ENCODE measurements at regions not wholly inside any gene's neighbourhood (a gene's known extent, or its start where the extent isn't known, plus 50 kb on each side); places are given as distances from the start of the nearest gene placed in this dataset.
A peak's percentile ranks its signal among the peaks of the same experiment; 100 is the strongest.
"Not testable (repeated sequence)": the region's sequence is repeated elsewhere in the genome, so short reads cannot be mapped to it uniquely, and the experiment has no call there.

DNA sequence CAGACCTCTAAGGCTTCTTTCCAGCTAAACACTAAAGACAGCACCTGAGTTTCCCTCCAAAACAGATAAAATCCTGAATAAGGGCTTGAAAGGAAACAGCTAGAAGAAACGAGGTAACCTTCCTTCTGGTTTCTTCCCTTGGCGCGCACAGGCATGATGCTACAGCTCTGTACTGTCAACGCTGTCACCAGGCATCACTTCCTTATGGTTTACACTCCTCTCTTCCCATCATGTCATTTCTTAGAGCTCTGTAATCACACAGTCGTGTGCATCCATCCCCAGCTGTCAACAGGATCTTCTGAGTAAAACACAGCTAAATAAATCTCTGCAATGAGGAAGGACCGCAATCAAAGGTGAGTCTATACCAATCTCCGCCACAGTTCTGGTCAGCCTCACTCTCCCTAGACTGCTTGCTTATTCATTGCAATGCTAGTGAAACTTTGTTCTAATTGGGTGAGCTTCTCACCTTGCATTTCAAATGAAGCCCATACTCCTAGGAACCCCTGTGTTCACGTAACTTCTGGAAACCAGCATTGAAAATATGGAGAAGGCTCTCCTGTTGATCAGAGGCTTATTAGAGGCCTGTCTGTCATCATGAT is 162.6 kb upstream of the DTNBP1 start:
- DNase-seq = no peak

DNA sequence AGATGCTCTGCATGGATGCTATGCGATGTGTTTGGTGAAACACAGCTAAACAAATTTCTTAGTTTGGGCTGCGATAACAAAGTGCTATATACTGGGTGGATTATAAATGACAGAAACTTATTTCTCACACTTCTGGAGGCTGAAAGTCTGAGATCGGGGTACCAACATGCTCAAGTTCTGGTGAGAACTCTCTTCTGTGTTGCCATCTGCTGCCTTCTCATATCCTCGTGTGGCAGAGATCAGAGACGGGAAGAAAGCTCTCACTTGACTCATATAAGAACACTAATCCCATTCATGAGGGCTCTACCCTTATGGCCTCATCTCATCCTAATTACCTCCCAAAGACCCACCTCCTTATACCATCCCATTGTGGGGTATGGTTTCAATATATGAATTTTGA is 162.0 kb upstream of the DTNBP1 start:
- no peak for DNase-seq

DNA sequence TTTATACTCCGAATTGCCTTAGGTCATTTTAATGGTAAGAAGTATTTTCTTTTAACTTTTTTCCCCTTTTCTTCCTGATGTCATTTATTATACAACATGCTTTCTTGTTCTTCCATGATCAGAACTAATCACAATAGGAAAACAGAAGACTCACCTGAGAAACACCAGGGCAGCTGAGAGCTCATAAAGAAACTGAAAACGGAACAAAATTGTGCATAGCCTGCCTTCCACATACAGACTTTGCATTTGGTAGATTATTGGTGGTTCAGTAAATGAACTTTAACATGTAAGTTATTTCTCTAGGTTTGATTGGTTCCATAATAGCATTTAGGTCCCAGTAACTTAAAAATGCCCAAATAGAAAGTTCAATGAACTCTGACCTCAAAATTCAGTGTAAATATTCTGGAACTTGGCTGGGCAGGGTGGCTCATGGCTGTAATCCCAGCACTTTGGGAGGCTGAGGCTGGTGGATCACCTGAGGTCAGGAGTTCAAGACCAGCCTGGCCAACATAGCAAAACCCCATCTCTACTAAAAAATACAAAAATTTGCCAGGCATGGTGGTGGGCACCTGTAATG is 161.1 kb upstream of the DTNBP1 start:
- DNase-seq = no peak

DNA sequence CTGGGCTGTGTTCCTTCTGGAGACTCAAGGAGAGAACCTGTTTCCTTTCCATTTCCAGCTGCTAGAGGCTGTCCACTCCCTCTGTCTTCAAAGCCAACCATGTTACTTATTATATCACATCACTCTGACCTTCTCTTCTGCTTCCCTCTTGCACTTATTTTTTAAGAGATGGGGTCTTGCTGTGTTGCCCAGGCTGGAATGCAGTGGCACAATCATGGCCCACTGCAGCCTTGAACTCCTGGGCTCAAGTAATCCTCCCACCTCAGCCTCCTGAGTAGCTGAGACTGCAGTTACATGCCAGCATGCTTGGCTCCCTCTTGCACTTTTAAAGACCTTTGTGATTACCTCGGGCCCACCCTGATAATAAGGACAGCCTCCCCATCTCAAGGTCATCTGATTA is 160.0 kb upstream of the DTNBP1 start:
- DNase-seq = no peak

DNA sequence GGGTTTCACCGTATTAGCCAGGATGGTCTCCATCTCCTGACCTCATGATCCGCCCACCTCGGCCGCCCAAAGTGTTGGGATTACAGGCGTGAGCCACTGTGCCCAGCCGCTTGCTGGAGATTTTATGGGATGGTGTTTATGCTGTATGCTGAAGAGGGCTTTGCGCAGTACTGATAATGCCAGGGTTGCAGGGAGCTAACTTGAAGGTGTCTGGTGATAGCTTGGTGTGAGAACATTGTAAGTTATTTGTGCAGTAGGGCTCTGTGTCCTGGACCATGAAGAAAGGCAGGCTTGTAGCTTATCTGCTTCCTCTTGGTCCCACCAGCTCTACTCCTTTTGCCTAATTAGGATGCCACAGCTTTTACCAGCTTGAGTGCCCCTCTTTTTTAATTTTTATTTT is 157.0 kb upstream of the DTNBP1 start:
- DNase-seq = no peak

DNA sequence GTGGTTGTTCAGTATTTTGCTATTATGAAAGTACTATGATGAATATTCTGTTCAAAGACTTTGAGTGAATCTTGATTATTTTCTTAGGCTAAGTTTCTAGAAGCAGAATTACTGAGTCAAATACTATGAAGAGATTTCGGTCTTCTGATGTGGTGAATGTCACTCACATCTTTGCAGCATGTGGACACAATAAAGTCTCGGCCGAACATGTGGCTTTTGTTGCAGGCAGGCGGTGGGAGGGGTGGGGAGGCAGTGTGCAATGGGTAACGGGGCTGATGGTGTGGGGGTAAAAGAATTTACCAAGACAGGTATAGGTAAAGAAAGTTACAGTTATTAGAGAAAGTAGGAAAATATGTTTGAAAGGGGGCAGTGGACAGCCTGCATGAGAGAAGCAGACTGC is 156.4 kb upstream of the DTNBP1 start:
- DNase-seq = no peak

DNA sequence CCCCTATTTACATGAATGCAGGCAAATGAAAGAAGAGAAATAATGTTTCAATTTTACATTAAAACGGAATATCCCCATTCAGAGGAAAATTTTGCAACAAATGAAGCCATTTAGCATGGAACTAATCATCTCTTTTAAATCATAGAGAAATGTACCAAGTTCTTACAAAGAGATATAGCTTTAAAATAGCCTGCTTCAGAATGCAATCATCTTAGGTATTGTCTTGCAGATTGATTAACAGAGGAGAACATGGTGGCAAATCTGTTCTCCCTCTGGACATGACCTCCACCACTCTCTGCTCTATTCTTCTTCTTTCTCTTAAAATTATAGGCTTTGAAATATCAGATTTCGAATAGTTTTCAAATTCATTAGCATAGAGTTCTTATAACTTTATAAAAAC is 155.7 kb upstream of the DTNBP1 start:
- no peak for DNase-seq

DNA sequence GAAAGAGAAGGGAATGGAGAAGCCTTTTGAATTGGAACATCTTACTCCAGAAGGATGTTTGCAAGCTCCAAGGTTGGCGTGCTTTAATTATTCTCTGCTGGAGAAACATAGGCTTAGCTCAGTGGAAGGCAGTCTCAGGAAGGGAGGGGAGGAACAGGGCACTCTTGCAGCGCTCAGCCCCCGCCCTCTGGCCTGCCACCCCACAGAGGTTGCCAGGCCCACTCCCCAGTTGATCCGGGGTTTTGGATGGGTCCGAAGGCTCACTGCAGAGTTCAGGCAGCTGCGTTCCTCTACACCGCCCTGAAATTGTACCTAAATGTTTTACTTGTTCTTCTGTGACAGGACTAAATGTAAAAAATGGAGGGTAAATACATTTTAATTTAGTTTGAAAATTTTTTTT is 155.2 kb upstream of the DTNBP1 start:
- no peak for DNase-seq

DNA sequence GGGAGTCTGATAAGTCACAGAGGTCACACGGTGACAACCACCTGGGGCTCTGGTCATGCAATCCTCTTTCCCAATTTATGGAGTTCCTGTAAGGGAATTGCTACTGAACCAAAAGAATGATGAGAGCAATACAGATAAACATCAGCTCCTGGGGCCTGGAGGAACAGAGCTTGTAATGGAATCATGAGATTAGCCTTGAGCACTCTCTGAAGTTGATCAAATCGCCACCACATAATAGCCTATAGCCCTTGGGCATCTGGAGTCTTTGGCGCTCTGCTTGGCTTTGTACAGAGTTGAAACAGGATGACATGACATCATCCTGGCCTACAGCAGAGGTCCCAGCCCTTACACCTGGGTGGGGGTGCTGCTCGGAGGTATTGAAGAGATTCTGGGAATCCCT is 154.3 kb upstream of the DTNBP1 start:
- no peak for DNase-seq

DNA sequence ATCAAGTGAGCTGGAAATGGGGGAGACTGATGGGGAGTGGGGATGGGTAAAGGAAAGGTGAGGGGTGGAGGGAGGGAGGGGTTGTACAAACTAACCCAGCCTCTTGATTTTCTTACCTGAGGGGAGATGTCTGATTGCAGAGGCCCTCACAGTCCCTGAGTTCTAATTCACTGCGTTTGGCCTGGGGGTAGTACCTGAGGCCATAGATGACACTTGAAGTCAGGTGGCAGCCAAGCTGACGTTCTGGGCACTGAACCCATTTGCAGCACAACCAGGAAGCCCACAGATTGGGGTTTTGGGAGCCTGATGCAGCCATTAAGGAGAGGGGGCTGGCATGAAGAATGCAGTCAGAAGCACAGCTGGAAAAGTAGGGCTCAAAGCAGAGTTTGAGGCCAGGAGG is 153.8 kb upstream of the DTNBP1 start:
- no peak for DNase-seq

DNA sequence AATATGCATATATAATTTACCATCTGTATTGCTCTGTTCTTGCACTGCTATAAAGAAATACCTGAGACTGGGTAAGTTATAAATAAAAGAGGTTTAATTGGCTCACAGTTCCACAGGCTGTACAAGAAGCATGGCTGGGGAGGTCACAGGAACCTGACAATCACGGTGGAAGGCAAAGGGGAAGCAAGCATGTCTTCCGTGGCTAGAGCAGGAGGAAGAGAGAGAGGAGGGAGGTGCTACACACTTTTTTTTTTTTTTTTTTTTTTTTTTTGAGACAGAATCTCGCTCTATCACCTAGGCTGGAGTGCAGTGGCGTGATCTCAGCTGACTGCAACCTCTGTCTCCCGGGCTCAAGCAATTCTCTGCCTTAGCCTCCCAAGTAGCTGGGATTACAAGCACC is 150.9 kb upstream of the DTNBP1 start:
- DNase-seq = not testable (repeated sequence)

DNA sequence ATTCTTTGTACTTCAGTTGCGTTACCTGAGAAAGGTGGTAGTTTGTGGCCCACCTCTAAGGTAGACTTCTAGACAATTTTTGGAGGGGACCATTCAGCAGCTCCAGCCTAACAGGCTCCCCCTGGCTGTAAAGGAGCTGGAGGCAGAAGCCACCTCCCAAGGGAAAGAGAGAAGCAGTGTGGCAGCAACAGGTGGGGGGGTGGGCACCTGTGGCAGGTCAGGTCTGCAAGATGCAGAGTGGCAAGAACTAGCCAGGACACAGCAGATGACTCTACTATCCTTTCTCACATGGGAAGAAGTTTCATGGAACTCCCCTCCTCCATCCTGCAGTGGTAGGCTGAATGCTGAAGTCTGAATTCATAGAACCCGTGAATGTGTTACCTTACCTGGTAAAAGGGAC is 148.3 kb upstream of the DTNBP1 start:
- no peak for DNase-seq

DNA sequence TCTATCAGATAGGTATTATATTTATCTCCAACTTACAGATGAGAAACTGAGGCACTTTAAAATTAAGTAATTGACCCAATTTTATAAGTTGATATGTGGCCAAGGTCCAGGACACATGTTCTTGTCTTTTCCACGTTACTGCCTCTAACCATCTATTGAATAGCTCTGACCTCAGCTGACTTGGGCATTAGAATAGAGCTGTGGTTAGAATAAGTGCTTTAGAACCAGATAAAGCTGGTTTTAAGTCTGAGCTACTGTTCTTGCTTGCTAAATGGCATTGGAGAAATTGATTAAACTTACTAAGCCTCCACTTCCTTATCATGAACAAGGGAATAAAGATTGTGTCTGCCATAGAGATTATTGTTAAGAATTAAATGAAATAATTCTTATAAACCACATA is 147.8 kb upstream of the DTNBP1 start:
- DNase-seq = no peak

DNA sequence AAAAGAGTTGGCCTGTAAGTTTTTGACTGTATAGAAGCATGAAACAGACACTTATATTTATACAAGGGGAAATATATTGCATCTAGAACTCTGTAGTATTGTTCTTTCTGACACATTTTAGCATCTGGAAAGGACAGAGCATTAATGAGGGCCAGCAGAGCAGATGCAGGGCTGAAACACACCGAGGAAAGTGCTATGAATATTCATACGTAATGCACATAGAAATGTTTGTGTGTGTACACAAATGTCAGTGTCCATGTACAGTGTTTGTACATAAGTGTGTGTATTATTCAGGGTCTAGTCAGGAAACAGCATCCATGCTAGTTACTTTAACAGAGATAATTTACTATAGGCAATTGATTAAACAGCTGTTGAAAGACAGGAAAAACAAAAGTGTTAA is 146.5 kb upstream of the DTNBP1 start:
- no peak for DNase-seq

DNA sequence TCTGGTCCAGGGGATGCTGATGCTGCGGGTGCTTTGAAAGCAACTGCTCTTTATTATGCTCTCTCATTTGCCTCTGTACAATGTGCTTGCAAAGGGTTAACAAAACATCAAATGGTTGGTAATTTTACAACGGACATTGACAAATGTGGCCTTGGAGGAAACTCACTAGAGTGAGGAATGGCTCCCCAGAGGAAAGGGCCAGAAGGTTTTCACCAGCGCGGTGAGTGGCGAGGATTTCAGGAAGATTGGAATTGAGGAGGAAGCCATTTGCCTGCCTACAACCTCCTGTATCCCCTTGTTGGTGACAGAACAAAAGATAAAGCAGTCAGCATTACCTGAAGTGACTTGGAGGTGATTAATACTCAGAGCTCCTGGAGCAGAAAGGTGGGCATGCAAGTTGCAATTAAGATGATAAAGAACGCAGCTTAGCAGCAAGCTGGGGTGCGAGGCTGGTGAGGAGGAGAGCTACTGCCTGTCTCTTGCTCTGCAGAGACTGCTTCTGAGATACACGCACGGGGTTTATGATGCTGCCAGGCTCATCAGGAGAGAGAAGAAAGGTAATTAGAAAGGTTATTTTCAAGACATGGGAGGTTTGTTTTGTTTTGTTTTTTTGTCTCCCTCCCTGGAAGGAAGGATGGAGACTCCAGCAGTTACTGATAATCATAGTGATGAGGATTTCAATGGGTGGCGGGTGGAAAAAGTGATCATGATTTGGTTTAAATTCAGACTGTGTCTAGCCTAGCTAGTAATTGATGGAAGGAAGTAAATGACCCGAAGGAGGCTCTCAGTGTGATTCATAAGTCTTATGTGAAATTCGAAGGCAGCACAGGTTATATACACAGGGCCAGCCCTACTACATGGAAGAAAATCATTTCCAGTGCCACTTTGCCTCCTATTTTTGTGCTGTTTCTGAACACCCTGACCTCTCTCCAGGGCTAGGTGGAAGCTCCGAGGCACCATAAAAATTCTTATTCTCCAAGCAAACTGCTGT is 141.6 kb upstream of the DTNBP1 start:
- DNase-seq = no peak

DNA sequence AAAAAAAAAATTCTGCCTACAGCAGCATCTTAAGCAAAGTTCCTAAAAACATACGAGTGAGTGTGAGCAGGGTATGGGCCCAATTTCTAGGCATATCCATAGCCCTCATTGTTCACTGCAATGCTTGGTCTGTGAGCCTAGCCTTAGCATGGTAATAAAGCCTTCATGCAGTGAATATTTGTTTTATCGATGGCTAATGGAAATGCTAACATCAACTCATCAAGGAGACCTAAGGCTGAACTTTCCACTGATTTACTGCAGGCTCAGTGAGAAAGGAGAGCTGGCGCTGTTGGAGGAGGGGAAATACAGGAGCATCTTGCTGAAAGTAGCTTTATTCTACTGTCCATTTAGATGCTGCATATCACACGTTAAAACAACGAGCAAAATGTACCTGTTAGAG is 139.6 kb upstream of the DTNBP1 start:
- DNase-seq = no peak

DNA sequence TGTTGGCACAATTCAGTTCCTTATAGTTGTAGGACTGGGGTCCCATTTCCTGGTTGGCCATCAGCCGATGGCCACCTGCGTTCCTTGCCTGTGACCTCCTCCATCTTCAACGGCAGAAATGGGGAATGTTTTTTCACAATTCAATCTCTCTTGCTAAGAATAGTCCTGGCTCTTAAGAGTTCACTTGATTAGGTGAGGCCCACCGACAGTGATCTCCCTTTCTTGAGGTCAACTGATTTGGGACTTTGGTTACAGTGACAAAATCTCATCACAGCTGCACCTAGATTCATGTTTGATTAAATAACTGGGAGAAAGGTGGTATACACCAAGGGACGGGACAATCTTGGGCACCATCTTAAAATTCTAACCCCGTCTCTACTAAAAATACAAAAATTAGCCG is 139.1 kb upstream of the DTNBP1 start:
- no peak for DNase-seq

DNA sequence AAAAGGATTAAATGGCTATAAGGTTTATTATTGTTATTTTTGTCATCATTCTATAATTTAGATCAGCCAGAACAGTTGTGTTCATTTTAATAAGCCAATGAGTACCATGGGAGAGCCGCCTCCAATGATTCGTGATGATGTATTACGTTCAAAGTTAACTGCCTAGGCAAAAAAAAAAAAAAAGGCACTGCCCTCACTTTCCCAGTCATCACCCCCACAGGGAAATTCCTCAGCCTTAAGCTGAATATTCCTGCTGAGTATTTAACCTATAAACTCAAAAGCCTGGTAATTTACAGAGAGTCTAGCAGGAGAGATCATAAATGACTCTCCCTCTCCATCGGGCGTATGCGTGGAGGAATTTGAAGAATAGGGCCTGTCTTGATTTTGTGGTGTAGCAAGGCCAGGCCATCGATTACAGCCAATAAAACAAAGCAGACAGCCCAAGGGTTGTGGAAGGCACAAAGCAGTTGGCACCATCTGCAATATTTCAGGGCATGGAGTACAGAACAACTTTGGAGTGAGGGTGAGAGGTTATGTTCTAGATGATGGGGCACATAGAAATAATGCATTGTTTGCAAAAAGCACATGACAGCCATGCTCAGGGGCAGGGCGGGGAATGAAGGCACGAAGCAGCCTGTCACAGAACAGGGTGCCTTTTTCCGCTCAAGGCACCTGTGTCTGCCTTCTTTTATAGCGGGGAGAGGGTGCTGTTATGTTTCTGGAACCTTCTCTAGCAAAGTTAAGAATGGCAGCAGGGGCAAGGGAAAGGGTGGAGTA is 138.2 kb upstream of the DTNBP1 start:
- peak; percentile 51 for DNase-seq

DNA sequence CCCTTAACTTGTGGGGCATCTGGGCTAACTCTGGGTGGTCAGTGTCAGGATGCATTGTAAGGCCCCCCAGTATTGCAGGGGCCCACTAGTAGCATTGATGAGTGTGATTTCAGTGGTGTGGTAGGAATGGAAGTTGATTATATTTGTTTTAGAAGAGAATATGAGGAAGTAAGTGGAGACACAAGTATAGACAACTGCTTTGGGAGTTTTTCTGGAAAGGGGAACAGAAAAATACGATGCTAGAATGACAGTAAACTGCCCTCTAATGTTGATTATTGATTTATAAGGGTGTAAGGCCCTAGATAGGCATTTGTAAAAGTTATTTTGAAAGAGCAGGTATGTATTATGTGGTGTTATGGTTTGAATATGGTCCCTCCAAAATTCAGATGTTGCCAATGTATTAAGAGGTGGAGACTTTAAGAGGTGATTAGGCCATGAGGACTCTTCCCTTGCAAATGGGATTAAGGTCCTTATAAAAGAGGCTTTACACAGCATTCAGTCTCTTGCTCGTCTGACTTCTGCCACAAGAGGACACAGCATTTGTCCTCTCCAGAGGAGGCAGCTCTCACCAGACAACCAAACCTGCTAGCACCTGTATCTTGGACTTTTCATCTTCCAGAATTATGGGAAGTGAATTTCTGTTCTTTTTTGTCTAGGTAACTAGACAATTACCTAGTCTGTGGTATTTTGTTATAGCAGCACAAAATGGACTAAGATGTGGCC is 135.9 kb upstream of the DTNBP1 start:
- DNase-seq = no peak

DNA sequence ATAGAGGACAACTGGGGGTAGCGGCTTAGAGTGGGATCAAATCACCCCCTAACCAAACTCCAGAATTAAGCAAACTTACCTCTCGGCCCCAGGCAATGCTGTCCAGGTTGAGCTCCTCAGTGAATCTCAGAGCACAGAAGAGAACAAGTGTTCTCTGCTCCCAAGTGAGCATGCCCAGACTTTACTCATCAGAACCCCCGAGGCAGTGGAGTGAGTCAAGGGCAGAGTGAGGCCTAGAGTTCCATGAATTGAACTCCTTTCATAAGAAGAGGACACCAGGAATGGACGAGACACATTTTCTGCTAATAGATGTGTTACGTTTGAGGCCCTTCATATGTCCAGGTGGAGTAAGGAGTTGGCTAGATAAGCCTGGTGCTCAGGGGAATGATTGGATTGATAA is 134.0 kb upstream of the DTNBP1 start:
- no peak for DNase-seq

DNA sequence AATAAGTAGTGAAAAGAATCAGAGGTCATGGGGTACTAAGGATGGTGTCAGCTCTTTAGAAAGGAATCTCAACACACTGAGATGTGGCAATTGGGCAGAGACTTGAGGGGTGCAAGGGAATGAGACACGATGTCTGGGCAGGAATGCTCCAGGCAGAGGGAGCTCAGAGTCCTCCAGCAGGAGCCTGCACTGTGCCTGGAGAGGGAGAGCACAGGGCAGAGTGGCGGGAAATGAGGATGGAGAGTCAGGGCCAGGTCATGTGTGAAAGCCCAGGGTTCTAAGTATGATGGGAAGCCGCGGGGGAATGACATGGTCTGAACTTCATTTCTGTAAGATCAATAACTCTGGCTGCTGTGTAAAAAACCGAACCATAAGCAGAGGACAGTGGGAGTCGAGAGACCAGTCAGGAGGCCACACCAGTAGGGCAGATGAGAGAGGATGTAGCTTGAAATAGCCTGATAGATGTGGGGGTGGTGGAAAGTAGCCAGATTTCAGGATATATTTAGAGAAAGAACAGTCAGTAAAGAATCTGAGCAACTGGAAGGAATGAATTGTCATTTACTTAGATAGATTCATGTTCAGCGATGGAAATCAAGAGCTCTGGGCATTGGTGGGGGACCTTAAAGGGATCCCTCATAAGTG is 133.4 kb upstream of the DTNBP1 start:
- DNase-seq = no peak

DNA sequence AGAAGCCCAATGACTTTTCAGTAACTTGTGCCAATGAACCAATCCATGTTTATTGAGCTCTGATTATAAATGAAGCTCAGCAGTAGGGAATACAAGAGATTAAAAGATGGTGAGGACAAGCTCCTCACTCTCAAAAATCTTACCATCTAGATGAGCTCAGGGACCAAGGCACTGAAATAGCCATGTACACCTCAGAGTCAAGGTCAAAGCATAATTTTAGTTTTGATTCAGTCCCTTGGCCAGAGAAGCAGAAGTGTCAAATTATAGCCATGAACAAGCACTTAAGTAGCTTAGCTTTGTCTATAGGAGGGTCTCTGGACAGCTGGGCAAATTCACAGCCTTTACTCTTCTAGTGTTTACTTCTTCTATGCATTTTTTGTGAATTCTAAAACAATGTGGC is 131.0 kb upstream of the DTNBP1 start:
- DNase-seq = no peak

Measured in fibroblast of skin of right quadriceps (primary cell).